H9 (cell line): ENCODE measurements at regions not wholly inside any gene's neighbourhood (a gene's known extent, or its start where the extent isn't known, plus 50 kb on each side); places are given as distances from the start of the nearest gene placed in this dataset.

Source experiments
- DNase-seq: peaks from one replicate; pipeline ENCODE4 v3.0.0-alpha.2; 2017
- H2AFZ ChIP-seq: one replicate; pipeline ENCODE4 v1.6.1; 2013; ENCODE audit warnings: mild to moderate bottlenecking, low read length, control low read depth, moderate library complexity
- H2AK5ac ChIP-seq: 2 replicates; pipeline ENCODE4 v1.6.1; 2013; ENCODE audit warnings: low read length, control low read depth, mixed read lengths; ENCODE audit not compliant: insufficient read length
- H2BK120ac ChIP-seq: one replicate; pipeline ENCODE4 v1.6.1; 2013; ENCODE audit warnings: low read depth, mild to moderate bottlenecking, low read length, control low read depth, inconsistent platforms; ENCODE audit not compliant: poor library complexity, severe bottlenecking
- H2BK12ac ChIP-seq: 2 replicates; pipeline ENCODE4 v1.6.1; 2013; ENCODE audit warnings: low read length, control low read depth, mixed read lengths, low read depth; ENCODE audit not compliant: insufficient read length
- H2BK15ac ChIP-seq: 2 replicates; pipeline ENCODE4 v1.6.1; 2013; ENCODE audit warnings: low read depth, low read length, control low read depth
- H2BK20ac ChIP-seq: one replicate; pipeline ENCODE4 v1.6.1; 2013; ENCODE audit warnings: low read depth, mild to moderate bottlenecking, low read length, control low read depth, inconsistent platforms; ENCODE audit not compliant: poor library complexity, severe bottlenecking
- H2BK5ac ChIP-seq: 2 replicates; pipeline ENCODE4 v1.6.1; 2013; ENCODE audit warnings: low read length, control low read depth, mixed read lengths; ENCODE audit not compliant: insufficient read length
- H3K14ac ChIP-seq: 2 replicates; pipeline ENCODE4 v1.6.1; 2013; ENCODE audit warnings: low read length, control low read depth; ENCODE audit not compliant: insufficient read depth
- H3K18ac ChIP-seq: 2 replicates; pipeline ENCODE4 v1.6.1; 2013; ENCODE audit warnings: low read depth, mild to moderate bottlenecking, mixed read lengths, low read length, control low read depth; ENCODE audit not compliant: insufficient read length
- H3K23ac ChIP-seq: 2 replicates; pipeline ENCODE4 v1.6.1; 2013; ENCODE audit warnings: low read length, control low read depth, mixed read lengths, low read depth; ENCODE audit not compliant: insufficient read length
- H3K23me2 ChIP-seq: 2 replicates; pipeline ENCODE4 v1.6.1; 2013; ENCODE audit warnings: low read depth, mild to moderate bottlenecking, mixed read lengths, low read length, control low read depth; ENCODE audit not compliant: insufficient read length, poor library complexity, severe bottlenecking
- H3K27ac ChIP-seq: 2 replicates; pipeline ENCODE4 v1.5.1; 2013; ENCODE audit warnings: low read length, control low read depth, mixed read lengths, low read depth; ENCODE audit not compliant: insufficient read length
- H3K27me3 ChIP-seq: 2 replicates; pipeline ENCODE4 v1.6.1; 2013; ENCODE audit warnings: low read length, control low read depth, inconsistent platforms; ENCODE audit not compliant: insufficient read depth
- H3K4ac ChIP-seq: 2 replicates; pipeline ENCODE4 v1.6.1; 2013; ENCODE audit warnings: low read depth, mild to moderate bottlenecking, control low read depth, inconsistent platforms, low read length, moderate library complexity
- H3K4me1 ChIP-seq: 2 replicates; pipeline ENCODE4 v1.6.1; 2013; ENCODE audit warnings: low read length, control low read depth, inconsistent platforms; ENCODE audit not compliant: insufficient read depth
- H3K4me2 ChIP-seq: 2 replicates; pipeline ENCODE4 v1.6.1; 2013; ENCODE audit warnings: low read length, control low read depth, mixed read lengths; ENCODE audit not compliant: insufficient read length, insufficient read depth
- H3K56ac ChIP-seq: 2 replicates; pipeline ENCODE4 v1.6.1; 2013; ENCODE audit warnings: low read depth, mild to moderate bottlenecking, mixed read lengths, low read length, control low read depth; ENCODE audit not compliant: insufficient read length
- H3K79me1 ChIP-seq: 2 replicates; pipeline ENCODE4 v1.6.1; 2013; ENCODE audit warnings: low read depth, mild to moderate bottlenecking, moderate library complexity, low read length, control low read depth, inconsistent platforms; ENCODE audit not compliant: insufficient read depth, poor library complexity, severe bottlenecking
- H3K79me2 ChIP-seq: 2 replicates; pipeline ENCODE4 v1.6.1; 2013; ENCODE audit warnings: low read length, control low read depth, inconsistent platforms; ENCODE audit not compliant: insufficient read depth
- H3K9ac ChIP-seq: 2 replicates; pipeline ENCODE4 v1.6.1; 2013; ENCODE audit warnings: low read length, control low read depth, mixed read lengths; ENCODE audit not compliant: insufficient read length; ENCODE audit errors: extremely low read depth
- H3K9me3 ChIP-seq: one replicate; pipeline ENCODE4 v1.6.1; 2013; ENCODE audit warnings: low read depth, low read length, inconsistent platforms; ENCODE audit not compliant: control insufficient read depth
- H3T11ph ChIP-seq: one replicate; pipeline ENCODE4 v1.6.1; 2013; ENCODE audit warnings: mild to moderate bottlenecking, low read length, control low read depth, inconsistent platforms
- H4K20me1 ChIP-seq: one replicate; pipeline ENCODE4 v1.6.1; 2013; ENCODE audit not compliant: control insufficient read depth, insufficient read length, insufficient read depth
- H4K5ac ChIP-seq: 2 replicates; pipeline ENCODE4 v1.6.1; 2013; ENCODE audit warnings: low read depth, mild to moderate bottlenecking, mixed read lengths, low read length, control low read depth; ENCODE audit not compliant: insufficient read length
- H4K8ac ChIP-seq: replicated peaks from 2 replicates; pipeline ENCODE4 v1.6.1; 2013; ENCODE audit warnings: low read length, control low read depth, mixed read lengths, low read depth; ENCODE audit not compliant: insufficient read length
- H4K91ac ChIP-seq: 2 replicates; pipeline ENCODE4 v1.6.1; 2013; ENCODE audit warnings: low read depth, mild to moderate bottlenecking, moderate library complexity, mixed read lengths, low read length, control low read depth; ENCODE audit not compliant: insufficient read length
- H3K27ac Mint-ChIP-seq, 3 experiments: 2 replicates in 2 of 3; 3 replicates in 1 of 3; pipeline ENCODE4 v1.8.0; 2020 to 2021; ENCODE audit warnings: mixed read lengths in 3 of 3, mild to moderate bottlenecking in 1 of 3, moderate library complexity in 1 of 3
- H3K27me3 Mint-ChIP-seq: 2 replicates; pipeline ENCODE4 v1.8.0; 2021; ENCODE audit warnings: low read depth, mild to moderate bottlenecking, moderate library complexity, mixed read lengths
- H3K36me3 Mint-ChIP-seq, 3 experiments: 2 replicates in 2 of 3; 3 replicates in 1 of 3; pipeline ENCODE4 v1.8.0; 2020 to 2021; ENCODE audit warnings: low read depth in 3 of 3, mixed read lengths in 3 of 3; ENCODE audit not compliant: insufficient read depth in 1 of 3
- H3K4me1 Mint-ChIP-seq, 2 experiments: 2 replicates each; pipeline ENCODE4 v1.8.0; 2020; ENCODE audit warnings: mixed read lengths in 2 of 2
- H3K4me3 Mint-ChIP-seq, 2 experiments: 2 replicates in 1 of 2; 3 replicates in 1 of 2; pipeline ENCODE4 v1.8.0; 2020 to 2021; ENCODE audit warnings: mild to moderate bottlenecking in 2 of 2, mixed read lengths in 2 of 2, moderate library complexity in 1 of 2
- H3K9me3 Mint-ChIP-seq, 2 experiments: 2 replicates in 1 of 2; 3 replicates in 1 of 2; pipeline ENCODE4 v1.8.0; 2020; ENCODE audit warnings: mild to moderate bottlenecking in 2 of 2, mixed read lengths in 2 of 2, moderate library complexity in 1 of 2
- CTCF ChIP-seq: fragments of 200-600 bp; sonication (generic); conservative IDR thresholded peaks from 3 replicates; pipeline ENCODE4 v1.8.0; 2021; ENCODE audit warnings: antibody characterized with exemption, mild to moderate bottlenecking
- WGBS: extraction: QIAGEN DNeasy Blood & Tissue Kit; methylation state at CpG from one replicate; pipeline ENCODE4 v1.1.7; 2013; ENCODE audit warnings: missing lambda C conversion rate, low lambda C conversion rate, mixed read lengths; ENCODE audit not compliant: insufficient read length; ENCODE audit errors: extremely low coverage; 5-methylcytosine and 5-hydroxymethylcytosine counted together

- Histone ChIP-seq H3K9ac (no peak overlapping the region), H4K20me1 (no peaks in the 10 kb centered on the region), H3K23ac (no peak overlapping the region), H3T11ph (no peak overlapping the region), H2BK5ac (no peak overlapping the region), H2BK15ac (no peak overlapping the region), H3K18ac (no peak overlapping the region), H3K27ac (no peak overlapping the region), H2AFZ (no peak overlapping the region), H2BK120ac (no peak overlapping the region), H2BK12ac (no peak overlapping the region), H4K91ac (no peak overlapping the region), H3K14ac (no peak overlapping the region), H3K23me2 (no peaks in the 10 kb centered on the region), H3K79me1 (no peaks in the 10 kb centered on the region), H3K79me2 (no peaks in the 10 kb centered on the region), H4K5ac (no peak overlapping the region), H3K4ac (no peak overlapping the region), H3K56ac (no peak overlapping the region), H3K9me3 (no peaks in the 10 kb centered on the region), H3K27me3 (no peaks in the 10 kb centered on the region), H3K4me2 (no peak overlapping the region), H2BK20ac (no peak overlapping the region), H2AK5ac (no peak overlapping the region), H4K8ac (no peak overlapping the region), H3K4me1 (no peaks in the 10 kb centered on the region)
- H3K27ac Mint-ChIP-seq: no peak overlapping the region
- no peak for DNase-seq
- no CpG with 5 or more reads among the region's 4 CpGs for WGBS
- H3K4me1 Mint-ChIP-seq: no peaks in the 10 kb centered on the region
- no peaks in the 10 kb centered on the region for H3K27me3 Mint-ChIP-seq
- H3K36me3 Mint-ChIP-seq: peaks cover 0 to 4% (median 2%) of the 10 kb centered on the region in 3 experiments; a peak in 2 of 7 replicates
- no peak overlapping the region for H3K4me3 Mint-ChIP-seq
- no peak for TF ChIP-seq CTCF
- H3K9me3 Mint-ChIP-seq: peaks cover 5 to 8% of the 10 kb centered on the region in 2 experiments; a peak in 3 of 5 replicates
Observed at GRCh38 chr20:52382933-52383332, 191.4 kb upstream of the ZFP64 start.
